ENCODE measurements at regions not wholly inside any gene's neighbourhood (a gene's known extent, or its start where the extent isn't known, plus 50 kb on each side); places are given as distances from the start of the nearest gene placed in this dataset.
"Not testable (repeated sequence)": the region's sequence is repeated elsewhere in the genome, so short reads cannot be mapped to it uniquely, and the experiment has no call there.

GRCh38 chr1:2952992-2953391, 68.3 kb upstream of the ACTRT2 start:
- no peak overlapping the region for H3K4me3 ChIP-seq (ENCODE audit: low read depth, low read length)
- TF ChIP-seq CTCF (IDR thresholded peaks at IDR 0.05; ENCODE audit: control insufficient read depth, extremely low read depth, insufficient read depth): no peak
- DNase-seq (ENCODE audit: low read depth): no peak

GRCh38 chr1:2953688-2954285, 67.5 kb upstream of the ACTRT2 start:
- H3K4me3 ChIP-seq (ENCODE audit: low read depth, low read length): no peak overlapping the region
- TF ChIP-seq CTCF (IDR thresholded peaks at IDR 0.05; ENCODE audit: control insufficient read depth, extremely low read depth, insufficient read depth): no peak
- DNase-seq (ENCODE audit: low read depth): no peak

GRCh38 chr1:2955652-2956051, 65.6 kb upstream of the ACTRT2 start:
- TF ChIP-seq CTCF (IDR thresholded peaks at IDR 0.05; ENCODE audit: control insufficient read depth, extremely low read depth, insufficient read depth): no peak
- H3K4me3 ChIP-seq (ENCODE audit: low read depth, low read length): no peak overlapping the region
- DNase-seq (ENCODE audit: low read depth): no peak

- no peak for DNase-seq (ENCODE audit: low read depth)
- TF ChIP-seq CTCF (IDR thresholded peaks at IDR 0.05; ENCODE audit: control insufficient read depth, extremely low read depth, insufficient read depth): no peak
- no peak overlapping the region for H3K4me3 ChIP-seq (ENCODE audit: low read depth, low read length)
These were observed 64.7 kb upstream of the ACTRT2 start for GRCh38 chr1:2956576-2956975.

- DNase-seq (ENCODE audit: low read depth): no peak
- TF ChIP-seq CTCF (IDR thresholded peaks at IDR 0.05; ENCODE audit: control insufficient read depth, extremely low read depth, insufficient read depth): no peak
- no peak overlapping the region for H3K4me3 ChIP-seq (ENCODE audit: low read depth, low read length)
These were observed 63.9 kb upstream of the ACTRT2 start for GRCh38 chr1:2957329-2957728.

GRCh38 chr1:2959881-2960280, 61.4 kb upstream of the ACTRT2 start:
- H3K4me3 ChIP-seq (ENCODE audit: low read depth, low read length); DNase-seq (ENCODE audit: low read depth): not testable (repeated sequence)

- DNase-seq (ENCODE audit: low read depth): no peak
- no peak for TF ChIP-seq CTCF (IDR thresholded peaks at IDR 0.05; ENCODE audit: control insufficient read depth, extremely low read depth, insufficient read depth)
These were observed 60.2 kb upstream of the ACTRT2 start for GRCh38 chr1:2961081-2961480.

More at GRCh38 chr1:2961081-2961480, 60.2 kb upstream of the ACTRT2 start:
- H3K4me3 ChIP-seq (ENCODE audit: low read depth, low read length): no peak overlapping the region
